H9 (cell line): ENCODE measurements at regions not wholly inside any gene's neighbourhood (a gene's known extent, or its start where the extent isn't known, plus 50 kb on each side); places are given as distances from the start of the nearest gene placed in this dataset.

Experiments used
- DNase-seq: peaks from one replicate; pipeline ENCODE4 v3.0.0-alpha.2; 2017
- H2AFZ ChIP-seq: one replicate; pipeline ENCODE4 v1.6.1; 2013; ENCODE audit warnings: mild to moderate bottlenecking, low read length, control low read depth, moderate library complexity
- H2AK5ac ChIP-seq: 2 replicates; pipeline ENCODE4 v1.6.1; 2013; ENCODE audit warnings: low read length, control low read depth, mixed read lengths; ENCODE audit not compliant: insufficient read length
- H2BK120ac ChIP-seq: one replicate; pipeline ENCODE4 v1.6.1; 2013; ENCODE audit warnings: low read depth, mild to moderate bottlenecking, low read length, control low read depth, inconsistent platforms; ENCODE audit not compliant: poor library complexity, severe bottlenecking
- H2BK12ac ChIP-seq: 2 replicates; pipeline ENCODE4 v1.6.1; 2013; ENCODE audit warnings: low read length, control low read depth, mixed read lengths, low read depth; ENCODE audit not compliant: insufficient read length
- H2BK15ac ChIP-seq: 2 replicates; pipeline ENCODE4 v1.6.1; 2013; ENCODE audit warnings: low read depth, low read length, control low read depth
- H2BK20ac ChIP-seq: one replicate; pipeline ENCODE4 v1.6.1; 2013; ENCODE audit warnings: low read depth, mild to moderate bottlenecking, low read length, control low read depth, inconsistent platforms; ENCODE audit not compliant: poor library complexity, severe bottlenecking
- H2BK5ac ChIP-seq: 2 replicates; pipeline ENCODE4 v1.6.1; 2013; ENCODE audit warnings: low read length, control low read depth, mixed read lengths; ENCODE audit not compliant: insufficient read length
- H3K14ac ChIP-seq: 2 replicates; pipeline ENCODE4 v1.6.1; 2013; ENCODE audit warnings: low read length, control low read depth; ENCODE audit not compliant: insufficient read depth
- H3K18ac ChIP-seq: 2 replicates; pipeline ENCODE4 v1.6.1; 2013; ENCODE audit warnings: low read depth, mild to moderate bottlenecking, mixed read lengths, low read length, control low read depth; ENCODE audit not compliant: insufficient read length
- H3K23ac ChIP-seq: 2 replicates; pipeline ENCODE4 v1.6.1; 2013; ENCODE audit warnings: low read length, control low read depth, mixed read lengths, low read depth; ENCODE audit not compliant: insufficient read length
- H3K23me2 ChIP-seq: 2 replicates; pipeline ENCODE4 v1.6.1; 2013; ENCODE audit warnings: low read depth, mild to moderate bottlenecking, mixed read lengths, low read length, control low read depth; ENCODE audit not compliant: insufficient read length, poor library complexity, severe bottlenecking
- H3K27ac ChIP-seq: 2 replicates; pipeline ENCODE4 v1.5.1; 2013; ENCODE audit warnings: low read length, control low read depth, mixed read lengths, low read depth; ENCODE audit not compliant: insufficient read length
- H3K27me3 ChIP-seq: 2 replicates; pipeline ENCODE4 v1.6.1; 2013; ENCODE audit warnings: low read length, control low read depth, inconsistent platforms; ENCODE audit not compliant: insufficient read depth
- H3K4ac ChIP-seq: 2 replicates; pipeline ENCODE4 v1.6.1; 2013; ENCODE audit warnings: low read depth, mild to moderate bottlenecking, control low read depth, inconsistent platforms, low read length, moderate library complexity
- H3K4me1 ChIP-seq: 2 replicates; pipeline ENCODE4 v1.6.1; 2013; ENCODE audit warnings: low read length, control low read depth, inconsistent platforms; ENCODE audit not compliant: insufficient read depth
- H3K4me2 ChIP-seq: 2 replicates; pipeline ENCODE4 v1.6.1; 2013; ENCODE audit warnings: low read length, control low read depth, mixed read lengths; ENCODE audit not compliant: insufficient read length, insufficient read depth
- H3K56ac ChIP-seq: 2 replicates; pipeline ENCODE4 v1.6.1; 2013; ENCODE audit warnings: low read depth, mild to moderate bottlenecking, mixed read lengths, low read length, control low read depth; ENCODE audit not compliant: insufficient read length
- H3K79me1 ChIP-seq: 2 replicates; pipeline ENCODE4 v1.6.1; 2013; ENCODE audit warnings: low read depth, mild to moderate bottlenecking, moderate library complexity, low read length, control low read depth, inconsistent platforms; ENCODE audit not compliant: insufficient read depth, poor library complexity, severe bottlenecking
- H3K79me2 ChIP-seq: 2 replicates; pipeline ENCODE4 v1.6.1; 2013; ENCODE audit warnings: low read length, control low read depth, inconsistent platforms; ENCODE audit not compliant: insufficient read depth
- H3K9ac ChIP-seq: 2 replicates; pipeline ENCODE4 v1.6.1; 2013; ENCODE audit warnings: low read length, control low read depth, mixed read lengths; ENCODE audit not compliant: insufficient read length; ENCODE audit errors: extremely low read depth
- H3K9me3 ChIP-seq: one replicate; pipeline ENCODE4 v1.6.1; 2013; ENCODE audit warnings: low read depth, low read length, inconsistent platforms; ENCODE audit not compliant: control insufficient read depth
- H3T11ph ChIP-seq: one replicate; pipeline ENCODE4 v1.6.1; 2013; ENCODE audit warnings: mild to moderate bottlenecking, low read length, control low read depth, inconsistent platforms
- H4K20me1 ChIP-seq: one replicate; pipeline ENCODE4 v1.6.1; 2013; ENCODE audit not compliant: control insufficient read depth, insufficient read length, insufficient read depth
- H4K5ac ChIP-seq: 2 replicates; pipeline ENCODE4 v1.6.1; 2013; ENCODE audit warnings: low read depth, mild to moderate bottlenecking, mixed read lengths, low read length, control low read depth; ENCODE audit not compliant: insufficient read length
- H4K8ac ChIP-seq: replicated peaks from 2 replicates; pipeline ENCODE4 v1.6.1; 2013; ENCODE audit warnings: low read length, control low read depth, mixed read lengths, low read depth; ENCODE audit not compliant: insufficient read length
- H4K91ac ChIP-seq: 2 replicates; pipeline ENCODE4 v1.6.1; 2013; ENCODE audit warnings: low read depth, mild to moderate bottlenecking, moderate library complexity, mixed read lengths, low read length, control low read depth; ENCODE audit not compliant: insufficient read length
- H3K27ac Mint-ChIP-seq, 3 experiments: 2 replicates in 2 of 3; 3 replicates in 1 of 3; pipeline ENCODE4 v1.8.0; 2020 to 2021; ENCODE audit warnings: mixed read lengths in 3 of 3, mild to moderate bottlenecking in 1 of 3, moderate library complexity in 1 of 3
- H3K27me3 Mint-ChIP-seq: 2 replicates; pipeline ENCODE4 v1.8.0; 2021; ENCODE audit warnings: low read depth, mild to moderate bottlenecking, moderate library complexity, mixed read lengths
- H3K36me3 Mint-ChIP-seq, 3 experiments: 2 replicates in 2 of 3; 3 replicates in 1 of 3; pipeline ENCODE4 v1.8.0; 2020 to 2021; ENCODE audit warnings: low read depth in 3 of 3, mixed read lengths in 3 of 3; ENCODE audit not compliant: insufficient read depth in 1 of 3
- H3K4me1 Mint-ChIP-seq, 2 experiments: 2 replicates each; pipeline ENCODE4 v1.8.0; 2020; ENCODE audit warnings: mixed read lengths in 2 of 2
- H3K4me3 Mint-ChIP-seq, 2 experiments: 2 replicates in 1 of 2; 3 replicates in 1 of 2; pipeline ENCODE4 v1.8.0; 2020 to 2021; ENCODE audit warnings: mild to moderate bottlenecking in 2 of 2, mixed read lengths in 2 of 2, moderate library complexity in 1 of 2
- H3K9me3 Mint-ChIP-seq, 2 experiments: 2 replicates in 1 of 2; 3 replicates in 1 of 2; pipeline ENCODE4 v1.8.0; 2020; ENCODE audit warnings: mild to moderate bottlenecking in 2 of 2, mixed read lengths in 2 of 2, moderate library complexity in 1 of 2
- TF ChIP-seq, protein P1 (sequence below): fragments of 200-600 bp; sonication (generic); conservative IDR thresholded peaks from 3 replicates; pipeline ENCODE4 v1.8.0; 2021; ENCODE audit warnings: antibody characterized with exemption, mild to moderate bottlenecking

DNA sequence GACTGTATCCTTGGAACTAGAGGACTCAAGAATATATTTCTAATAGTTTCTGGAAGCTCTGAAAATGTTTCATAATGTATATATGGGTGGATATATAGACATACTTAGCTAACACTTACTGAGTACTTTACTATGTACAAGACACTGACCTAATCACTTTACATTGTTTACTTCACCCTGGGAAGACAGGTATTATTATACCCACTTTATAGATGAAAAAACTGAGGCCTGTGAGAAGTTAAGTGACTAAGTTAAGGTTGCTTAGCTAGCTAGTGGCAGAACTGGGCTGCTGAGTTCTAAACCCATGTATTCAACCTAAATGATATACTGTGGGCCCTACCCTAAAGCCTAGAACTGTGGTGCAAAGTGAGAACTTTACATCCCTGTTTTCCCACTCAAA, 79.1 kb upstream of the SSTR1 start:
- Mint-ChIP-seq H3K36me3 (no peaks in the 10 kb centered on the region), H3K27me3 (peaks cover 2% of the 10 kb centered on the region), H3K4me3 (no peak overlapping the region), H3K9me3 (0 out of 5 replicates have a peak, but pooled peaks cover 0 to 2% of the 10 kb centered on the region in 2 experiments), H3K4me1 (peaks cover 10 to 19% of the 10 kb centered on the region in 2 experiments), H3K27ac (no peak overlapping the region)
- no peak overlapping the region for H3K4ac ChIP-seq
- H2BK5ac ChIP-seq = no peak overlapping the region
- H2BK120ac ChIP-seq = no peak overlapping the region
- H3K18ac ChIP-seq = no peak overlapping the region
- no peak overlapping the region for H4K5ac ChIP-seq
- no peaks in the 10 kb centered on the region for H3K27me3 ChIP-seq
- H3K79me2 ChIP-seq = no peaks in the 10 kb centered on the region
- H3K9me3 ChIP-seq = no peaks in the 10 kb centered on the region
- no peaks in the 10 kb centered on the region for H3K79me1 ChIP-seq
- TF ChIP-seq, protein P1, sequence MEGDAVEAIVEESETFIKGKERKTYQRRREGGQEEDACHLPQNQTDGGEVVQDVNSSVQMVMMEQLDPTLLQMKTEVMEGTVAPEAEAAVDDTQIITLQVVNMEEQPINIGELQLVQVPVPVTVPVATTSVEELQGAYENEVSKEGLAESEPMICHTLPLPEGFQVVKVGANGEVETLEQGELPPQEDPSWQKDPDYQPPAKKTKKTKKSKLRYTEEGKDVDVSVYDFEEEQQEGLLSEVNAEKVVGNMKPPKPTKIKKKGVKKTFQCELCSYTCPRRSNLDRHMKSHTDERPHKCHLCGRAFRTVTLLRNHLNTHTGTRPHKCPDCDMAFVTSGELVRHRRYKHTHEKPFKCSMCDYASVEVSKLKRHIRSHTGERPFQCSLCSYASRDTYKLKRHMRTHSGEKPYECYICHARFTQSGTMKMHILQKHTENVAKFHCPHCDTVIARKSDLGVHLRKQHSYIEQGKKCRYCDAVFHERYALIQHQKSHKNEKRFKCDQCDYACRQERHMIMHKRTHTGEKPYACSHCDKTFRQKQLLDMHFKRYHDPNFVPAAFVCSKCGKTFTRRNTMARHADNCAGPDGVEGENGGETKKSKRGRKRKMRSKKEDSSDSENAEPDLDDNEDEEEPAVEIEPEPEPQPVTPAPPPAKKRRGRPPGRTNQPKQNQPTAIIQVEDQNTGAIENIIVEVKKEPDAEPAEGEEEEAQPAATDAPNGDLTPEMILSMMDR = no peak
- no peak overlapping the region for H2BK20ac ChIP-seq
- no peak overlapping the region for H4K8ac ChIP-seq
- no peaks in the 10 kb centered on the region for H3K23me2 ChIP-seq
- no peak overlapping the region for H2AK5ac ChIP-seq
- H2BK15ac ChIP-seq = no peak overlapping the region
- DNase-seq = no peak
- no peak overlapping the region for H2AFZ ChIP-seq
- no peak overlapping the region for H2BK12ac ChIP-seq
- H3K4me2 ChIP-seq = no peak overlapping the region
- no peak overlapping the region for H3T11ph ChIP-seq
- H3K14ac ChIP-seq = no peak overlapping the region
- no peak overlapping the region for H3K23ac ChIP-seq
- no peaks in the 10 kb centered on the region for H4K20me1 ChIP-seq
- H3K56ac ChIP-seq = no peak overlapping the region
- peaks cover 8% of the 10 kb centered on the region; the same call in 1 of the 2 replicates for H3K4me1 ChIP-seq
- no peak overlapping the region for H3K27ac ChIP-seq
- no peak overlapping the region for H4K91ac ChIP-seq
- no peak overlapping the region for H3K9ac ChIP-seq
